HG03108 (cell line): ENCODE measurements at regions not wholly inside any gene's neighbourhood (a gene's known extent, or its start where the extent isn't known, plus 50 kb on each side); places are given as distances from the start of the nearest gene placed in this dataset.
"Not testable (repeated sequence)": the region's sequence is repeated elsewhere in the genome, so short reads cannot be mapped to it uniquely, and the experiment has no call there.

Source experiments
- ATAC-seq: cut with Tn5 transposase; IDR thresholded peaks from one replicate; pipeline ENCODE4 v1.9.1; 2021; ENCODE audit warnings: moderate library complexity; ENCODE audit not compliant: unreplicated experiment

DNA sequence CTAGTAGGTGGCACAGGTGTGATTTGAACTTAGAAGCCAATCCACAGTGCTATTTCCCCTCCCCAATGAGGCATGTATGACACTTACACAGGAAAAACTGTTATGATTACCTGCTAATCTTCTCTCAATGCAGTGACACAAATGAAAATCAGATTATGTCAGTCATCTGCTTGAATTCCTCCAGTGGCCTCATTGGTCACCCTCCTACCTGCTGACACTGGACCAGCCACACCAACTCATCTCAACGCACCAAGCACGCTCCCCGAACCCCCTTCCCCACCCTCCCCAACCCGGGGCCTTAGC is 82.2 kb upstream of the SEC11C start:
- ATAC-seq, result no peak

DNA sequence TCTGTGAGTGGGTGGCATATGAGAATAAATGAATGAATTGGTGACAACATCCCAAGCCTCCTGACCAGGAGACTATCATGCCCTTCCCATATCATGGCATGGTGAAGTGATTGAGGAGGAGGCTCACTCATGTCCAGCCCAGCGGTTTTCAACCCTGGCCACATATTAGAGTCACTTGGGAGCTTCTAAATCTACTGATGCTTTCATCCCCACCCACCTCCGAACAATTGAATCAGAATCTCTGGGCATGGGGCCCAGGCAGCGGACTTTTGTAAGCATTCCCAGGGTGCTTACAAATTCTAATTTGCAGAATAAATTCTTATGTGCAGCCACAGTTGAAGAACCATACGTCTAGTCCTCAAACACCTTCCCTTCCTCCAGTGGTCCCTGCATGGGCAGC is 81.7 kb upstream of the SEC11C start:
- ATAC-seq, result no peak

DNA sequence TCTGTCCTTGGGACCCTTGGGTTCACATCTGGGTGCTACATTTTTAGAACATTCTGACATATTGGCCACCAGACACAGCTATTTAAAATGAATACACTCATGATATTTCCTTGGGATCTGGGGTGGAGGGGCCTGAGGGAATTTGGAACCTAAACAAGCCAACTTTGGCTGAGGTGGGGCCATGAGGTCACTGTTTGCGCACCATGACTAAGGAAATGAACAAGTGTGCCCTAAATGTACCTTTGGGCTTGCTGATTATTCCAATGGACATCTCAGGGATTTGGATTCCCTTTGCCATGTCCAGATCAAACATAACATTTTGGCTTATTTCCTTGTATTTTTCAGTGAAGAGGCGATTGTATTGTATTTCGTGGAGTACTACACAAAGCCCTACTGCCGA is 80.5 kb upstream of the SEC11C start:
- ATAC-seq, result no peak

DNA sequence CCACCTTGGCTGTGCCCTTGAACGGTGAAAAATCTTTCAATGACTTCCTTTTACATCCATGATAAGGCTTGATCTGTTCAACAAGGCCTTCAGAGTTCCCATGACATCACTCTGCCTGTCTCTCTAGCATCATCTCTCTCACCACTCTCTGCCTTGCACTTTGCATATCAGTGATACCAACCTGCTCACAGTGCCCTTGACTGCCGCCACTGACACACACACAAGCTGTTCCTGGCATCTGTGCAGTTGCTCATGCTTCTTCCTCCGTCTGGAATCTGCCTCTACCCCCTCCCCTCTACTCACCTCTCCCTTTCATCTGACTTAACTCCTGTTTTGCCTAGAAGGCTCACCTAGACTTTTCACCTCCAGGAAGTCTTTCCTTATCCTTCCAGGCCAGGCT is 79.1 kb upstream of the SEC11C start:
- ATAC-seq, result no peak

DNA sequence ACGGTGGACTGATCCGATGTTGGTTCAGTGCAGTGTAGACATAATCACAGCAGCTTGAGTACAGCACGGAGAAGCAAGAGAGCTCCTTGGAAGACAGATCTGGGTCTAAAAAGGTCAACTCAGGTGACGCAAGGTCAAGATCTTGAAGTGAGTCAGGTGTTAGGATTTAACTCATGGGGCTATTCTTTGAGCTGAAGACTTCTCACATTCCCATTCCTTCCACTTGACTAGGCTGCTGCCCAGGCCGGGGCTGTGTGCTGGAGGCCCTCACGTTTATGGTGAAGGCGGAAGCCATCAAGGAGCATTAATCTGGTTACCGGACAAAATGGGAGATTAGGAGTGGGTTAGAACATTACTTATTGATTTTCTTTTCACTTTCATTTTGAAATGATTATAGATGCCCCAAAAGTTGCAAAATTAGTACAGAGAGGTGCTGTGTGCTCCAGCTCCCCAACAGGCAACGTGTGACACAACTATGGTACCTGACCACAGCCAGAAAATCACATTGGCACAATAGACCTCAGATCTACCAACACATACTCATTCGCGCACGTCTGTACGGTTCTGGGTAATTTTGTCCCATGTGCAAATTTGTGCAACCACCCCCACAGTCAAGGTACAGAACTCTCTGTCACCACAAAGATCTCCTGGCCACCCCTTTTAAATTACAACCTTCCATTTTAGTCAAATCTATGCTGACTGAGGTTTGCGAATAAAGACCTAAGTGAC is 77.6 kb upstream of the SEC11C start:
- ATAC-seq, result no peak

DNA sequence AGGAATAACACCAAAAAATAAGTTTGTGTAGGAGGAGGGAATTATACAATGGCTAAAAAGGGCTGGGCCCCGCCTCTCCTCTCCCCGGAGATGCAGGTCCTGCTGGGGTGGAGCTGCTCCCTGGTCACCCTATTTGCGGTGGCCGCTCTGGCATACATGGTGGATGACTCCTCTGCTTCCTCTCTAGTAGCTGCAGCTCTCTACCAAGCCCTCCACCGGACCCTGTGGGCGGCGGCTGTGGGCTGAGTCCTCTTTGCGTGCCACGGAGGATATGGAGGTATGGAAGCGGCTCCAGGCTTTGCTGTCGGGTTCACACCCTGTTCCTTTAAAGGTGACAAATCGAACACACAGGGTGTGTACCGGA is 77.1 kb upstream of the SEC11C start:
- ATAC-seq, result no peak

DNA sequence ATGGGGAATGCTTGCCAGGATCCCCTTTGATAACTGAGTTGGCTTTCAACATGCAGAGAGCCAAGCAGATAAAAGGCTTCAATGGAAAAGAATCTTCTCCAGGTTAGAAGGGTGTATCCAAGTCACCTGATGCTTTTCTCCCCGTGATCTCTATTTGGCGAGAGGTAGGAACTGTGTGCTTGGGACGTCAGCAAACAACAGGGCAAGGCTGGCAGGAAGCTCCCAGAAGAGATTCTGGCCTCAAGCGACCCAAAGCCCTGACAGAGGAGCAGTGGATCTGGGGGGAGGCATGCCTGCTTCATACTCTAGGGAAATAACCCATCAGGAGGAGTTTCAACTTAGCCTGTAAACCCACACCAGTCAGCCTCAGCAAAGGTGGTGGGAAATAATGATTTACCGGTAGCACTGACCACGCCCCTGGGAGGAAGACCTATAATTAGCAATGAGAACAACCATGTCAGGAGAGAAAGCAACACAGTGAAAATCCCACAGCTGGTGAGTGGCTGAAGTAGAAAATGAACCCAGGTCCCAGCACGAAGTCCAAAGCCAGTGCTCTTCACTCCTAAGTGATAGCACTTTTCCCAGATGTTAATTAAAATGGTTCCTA is 76.3 kb upstream of the SEC11C start:
- ATAC-seq, result no peak

DNA sequence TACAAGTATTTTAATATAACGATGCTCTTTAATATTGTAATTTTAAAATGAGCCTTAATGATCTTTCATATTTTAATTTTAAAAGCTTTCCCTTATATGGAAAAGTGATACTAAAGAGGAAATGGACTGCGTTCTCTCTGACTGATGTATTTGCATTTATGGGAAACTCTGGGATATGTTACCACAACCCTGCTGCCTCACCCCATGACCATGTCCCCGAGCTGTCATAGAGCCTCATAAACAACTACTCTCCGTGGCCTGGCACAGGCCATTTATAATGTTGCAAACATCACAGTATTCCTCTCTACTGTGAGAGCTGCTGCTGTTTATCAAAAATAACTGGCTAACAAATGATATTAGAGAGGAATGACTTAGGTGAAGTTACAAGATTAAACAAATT is 75.8 kb upstream of the SEC11C start:
- no peak for ATAC-seq

DNA sequence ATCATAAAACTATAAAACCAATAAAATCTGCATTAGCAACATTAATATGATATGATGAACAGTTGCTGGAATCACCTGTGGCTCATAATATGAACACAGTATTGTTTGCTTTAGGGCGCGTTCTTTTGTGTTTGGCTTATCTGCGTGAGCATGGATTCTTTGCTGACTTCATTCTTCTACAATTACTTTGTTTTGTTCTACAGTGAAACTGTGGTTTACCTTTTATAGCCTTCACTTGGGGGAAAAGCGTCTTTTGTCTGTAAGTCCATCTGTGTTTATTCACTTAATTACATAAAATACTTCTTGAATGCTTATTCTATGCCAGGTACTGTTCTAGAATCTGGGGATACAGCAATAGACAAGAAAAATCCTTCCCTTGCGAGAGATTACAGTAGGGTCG is 74.0 kb upstream of the SEC11C start:
- no peak for ATAC-seq

DNA sequence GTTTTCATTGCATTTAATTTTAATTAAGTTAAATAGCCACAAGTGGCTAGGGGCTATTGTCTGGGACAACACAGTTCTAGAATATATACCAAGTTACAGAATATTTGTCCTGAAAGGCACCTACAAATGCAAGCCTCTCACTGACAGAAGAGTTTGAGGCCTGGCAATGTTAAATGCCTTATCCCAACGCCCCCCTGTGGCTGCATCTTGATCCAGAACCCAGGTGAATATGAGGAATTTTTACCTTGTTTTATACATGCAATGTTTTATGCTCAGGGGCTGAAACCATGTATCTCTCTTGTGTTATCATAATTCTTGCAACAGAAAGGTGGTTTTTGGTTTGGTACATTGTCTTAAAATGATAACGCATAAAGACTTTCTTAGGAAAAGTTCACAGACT is 71.8 kb upstream of the SEC11C start:
- no peak for ATAC-seq

DNA sequence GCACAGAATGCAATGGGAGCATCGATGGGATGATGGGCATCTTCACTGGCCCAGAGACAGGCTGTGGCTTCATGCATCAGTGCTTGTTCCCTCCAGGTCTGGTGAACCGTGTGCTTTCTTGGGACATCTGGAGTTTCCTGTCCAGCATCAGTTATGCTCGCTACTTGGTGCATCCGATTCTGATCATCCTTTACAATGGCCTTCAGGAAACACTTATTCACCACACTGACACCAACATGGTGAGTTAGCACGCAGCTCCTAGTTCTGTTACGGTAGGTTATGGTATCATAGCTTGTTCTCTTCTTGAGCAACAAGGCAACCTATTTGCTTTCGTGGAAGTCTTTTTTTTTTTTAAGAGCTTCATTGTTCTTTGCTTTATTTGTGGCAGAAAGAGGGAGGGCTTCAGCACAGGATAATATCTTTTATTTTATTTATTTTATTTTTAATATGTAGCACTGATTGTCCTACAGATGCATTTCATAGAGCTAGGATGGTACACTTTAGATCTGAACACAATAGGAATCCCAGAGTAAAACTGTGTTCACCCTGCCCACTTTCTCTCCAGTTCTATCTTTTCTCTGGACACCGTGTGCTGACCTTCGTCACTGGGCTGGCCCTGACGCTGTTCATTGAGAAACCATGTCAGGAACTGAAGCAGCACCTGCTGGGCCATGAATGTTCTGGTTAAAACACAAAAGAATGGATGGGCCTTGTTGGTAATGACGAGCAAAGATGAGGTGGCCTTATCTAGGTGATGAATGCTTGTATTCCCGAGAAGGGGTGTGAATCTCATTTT is 71.2 kb upstream of the SEC11C start:
- no peak for ATAC-seq

DNA sequence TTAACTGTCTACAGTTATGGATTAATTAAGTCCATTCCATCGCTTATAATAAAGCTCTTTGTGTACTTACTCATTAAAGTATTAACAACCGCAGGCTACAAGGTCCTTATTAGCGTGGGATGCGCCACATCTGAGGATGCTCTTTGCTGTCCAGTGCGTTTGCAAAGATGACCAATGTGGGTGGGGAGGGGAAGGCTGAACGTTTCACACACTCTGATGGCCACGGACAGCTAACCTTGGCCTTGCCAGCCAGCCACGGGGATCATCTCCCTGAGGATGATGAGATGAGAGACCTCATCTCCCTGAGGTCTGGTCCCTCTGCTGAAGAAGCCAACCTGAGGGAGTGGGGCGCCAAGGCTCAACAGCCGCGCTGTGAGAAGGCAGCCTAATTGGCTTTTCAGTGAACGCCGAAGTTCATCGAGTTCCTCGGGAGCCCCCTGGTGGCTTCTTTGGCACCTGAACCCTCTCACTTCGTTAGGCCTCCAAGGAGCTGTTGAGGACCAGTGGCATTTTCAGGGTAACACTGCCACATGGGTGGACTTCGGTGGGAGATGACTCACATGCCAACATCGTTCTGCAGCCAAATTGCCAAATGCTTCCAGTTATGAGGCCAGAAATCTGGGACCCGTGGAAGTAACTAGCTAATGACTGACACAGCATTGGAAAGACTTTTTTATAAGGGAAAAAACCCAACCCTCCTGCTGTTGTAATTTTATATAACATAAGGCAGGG is 69.3 kb upstream of the SEC11C start:
- ATAC-seq, result peak; percentile 51

DNA sequence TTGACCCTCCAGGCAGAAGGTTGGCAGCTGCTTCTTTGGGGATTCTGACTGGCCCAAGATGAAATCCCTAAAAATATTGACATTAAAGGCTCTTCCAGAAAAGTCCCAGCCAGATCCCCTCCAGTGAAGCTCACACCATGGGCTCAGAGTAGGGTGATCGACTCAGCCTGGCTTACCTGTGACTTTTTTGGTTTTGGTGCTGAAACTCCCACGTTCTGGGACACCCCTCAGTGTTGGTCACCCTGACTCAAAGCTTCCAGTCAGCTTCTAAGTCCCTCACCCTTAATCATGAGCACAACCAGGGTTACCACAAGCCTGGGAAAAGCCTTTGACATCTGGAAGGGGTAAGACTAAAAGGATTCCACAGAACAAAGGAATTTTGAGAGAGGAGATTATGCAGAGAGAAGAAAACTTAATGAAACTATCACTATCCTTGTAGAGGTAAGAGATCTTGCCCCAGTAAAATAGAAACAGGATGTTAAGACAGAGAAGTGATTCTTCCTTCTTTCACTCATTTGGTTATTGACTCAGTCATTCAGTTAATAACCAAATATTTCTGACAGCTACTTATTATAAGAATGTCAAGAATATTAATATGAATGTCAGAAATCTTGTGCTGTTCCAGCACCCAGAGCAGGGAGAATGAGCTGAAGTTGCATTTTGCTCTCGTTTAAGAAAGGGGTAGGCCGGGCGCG is 66.8 kb upstream of the SEC11C start:
- ATAC-seq, result no peak

DNA sequence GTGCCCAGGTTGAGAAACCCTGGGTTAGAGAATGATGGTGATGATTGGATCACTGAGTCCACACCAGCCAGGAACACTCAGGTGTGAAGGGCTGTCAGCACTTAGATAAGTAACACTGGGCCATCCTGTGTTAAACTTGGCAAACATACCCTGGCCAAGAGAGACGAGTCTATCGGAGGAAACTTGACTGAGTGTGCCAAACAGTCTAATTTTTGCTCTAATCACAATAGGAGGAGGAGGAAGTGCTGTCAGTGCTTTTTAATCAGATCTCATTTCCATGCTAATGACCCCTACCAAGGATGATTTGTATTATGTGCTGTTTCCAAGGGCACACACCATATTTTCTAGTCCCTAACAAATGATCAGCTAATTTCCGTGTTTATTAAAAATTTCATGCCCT is 63.8 kb upstream of the SEC11C start:
- no peak for ATAC-seq

DNA sequence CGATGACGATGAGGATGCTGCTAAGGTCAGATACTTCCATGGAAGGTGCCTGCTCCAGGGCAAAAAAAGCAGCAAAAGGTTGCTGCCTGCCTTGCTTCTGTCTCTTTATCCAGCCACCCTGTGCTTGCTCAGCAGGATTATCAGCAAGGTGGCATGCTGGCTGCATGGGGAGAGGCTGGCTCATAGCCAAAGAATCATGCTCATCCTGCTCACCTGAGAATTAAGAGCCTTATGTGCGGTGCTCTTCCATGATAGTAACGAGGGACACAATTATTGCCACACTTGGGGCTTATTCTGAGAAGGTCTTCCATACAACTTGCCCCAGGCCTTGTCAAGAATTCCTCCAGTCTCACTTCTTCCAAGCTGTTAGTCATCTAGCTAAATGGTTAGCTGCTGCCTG is 60.4 kb upstream of the SEC11C start:
- ATAC-seq, result no peak

DNA sequence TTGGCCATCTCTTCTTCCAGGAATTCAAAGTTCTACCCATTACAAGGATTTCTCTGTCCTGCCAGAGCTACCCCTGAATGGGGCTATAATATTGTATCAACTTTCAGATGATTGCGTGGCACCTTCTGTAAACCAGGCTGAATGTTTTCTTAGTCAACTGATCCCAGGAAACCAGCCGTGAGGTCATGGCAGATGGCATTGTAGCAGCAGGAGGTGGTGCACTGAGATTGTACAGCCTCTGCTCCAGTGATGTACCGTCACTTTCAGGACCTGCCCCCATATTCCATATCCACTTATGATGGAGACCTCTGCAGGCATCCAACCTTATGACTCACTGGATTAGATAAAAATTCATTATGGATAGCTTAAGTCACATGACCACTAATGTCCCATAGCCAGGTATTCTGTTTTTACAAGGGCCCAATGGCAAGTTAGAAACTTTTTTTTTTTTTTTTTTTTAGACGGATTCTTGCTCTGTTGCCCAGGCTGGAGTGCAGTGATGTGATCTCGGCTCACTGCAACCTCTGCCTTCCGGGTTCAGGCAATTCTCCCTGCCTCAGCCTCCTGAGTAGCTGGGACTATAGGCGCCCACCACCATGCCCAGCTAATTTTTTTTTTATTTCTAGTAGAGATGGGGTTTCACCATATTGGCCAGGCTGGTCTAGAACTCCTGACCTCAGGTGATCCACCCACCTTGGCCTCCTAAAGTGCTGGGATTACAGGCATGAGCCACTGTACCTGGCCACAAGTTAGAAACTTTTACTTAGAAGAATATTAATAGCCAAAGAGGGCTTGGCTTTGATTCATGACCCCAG is 59.8 kb upstream of the SEC11C start:
- ATAC-seq, result not testable (repeated sequence)

DNA sequence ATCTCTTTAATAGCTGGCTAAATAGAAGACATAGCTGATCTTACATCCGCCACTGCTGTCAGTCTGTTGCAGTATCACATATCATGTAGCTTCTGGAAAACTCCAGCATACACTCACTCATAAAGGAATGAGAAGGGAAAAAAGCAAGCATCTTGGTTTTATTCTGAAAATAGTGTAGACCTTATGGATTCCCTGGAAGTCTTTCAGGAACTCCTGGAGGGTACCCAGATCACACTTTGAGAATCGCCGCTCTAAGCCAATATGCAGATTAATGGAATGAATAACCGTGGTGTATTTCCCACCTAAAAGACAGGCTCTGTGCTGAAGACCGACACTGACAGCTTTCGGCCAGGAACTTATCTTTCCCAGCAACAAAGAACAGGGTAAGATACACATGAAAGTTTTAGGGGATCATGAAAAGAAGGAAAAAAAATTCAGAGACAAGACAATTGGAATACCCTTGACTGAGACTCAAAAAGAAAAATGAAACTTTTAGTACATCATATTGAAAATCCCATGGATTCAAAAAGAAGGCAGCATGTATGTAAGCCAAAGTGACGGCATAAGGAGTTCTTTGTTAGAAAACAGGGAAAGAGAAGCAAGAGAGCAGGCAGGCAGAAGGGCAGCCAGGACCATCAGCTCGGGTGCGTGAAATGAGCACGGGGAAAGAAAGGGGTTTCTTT is 56.4 kb upstream of the SEC11C start:
- ATAC-seq, result no peak

DNA sequence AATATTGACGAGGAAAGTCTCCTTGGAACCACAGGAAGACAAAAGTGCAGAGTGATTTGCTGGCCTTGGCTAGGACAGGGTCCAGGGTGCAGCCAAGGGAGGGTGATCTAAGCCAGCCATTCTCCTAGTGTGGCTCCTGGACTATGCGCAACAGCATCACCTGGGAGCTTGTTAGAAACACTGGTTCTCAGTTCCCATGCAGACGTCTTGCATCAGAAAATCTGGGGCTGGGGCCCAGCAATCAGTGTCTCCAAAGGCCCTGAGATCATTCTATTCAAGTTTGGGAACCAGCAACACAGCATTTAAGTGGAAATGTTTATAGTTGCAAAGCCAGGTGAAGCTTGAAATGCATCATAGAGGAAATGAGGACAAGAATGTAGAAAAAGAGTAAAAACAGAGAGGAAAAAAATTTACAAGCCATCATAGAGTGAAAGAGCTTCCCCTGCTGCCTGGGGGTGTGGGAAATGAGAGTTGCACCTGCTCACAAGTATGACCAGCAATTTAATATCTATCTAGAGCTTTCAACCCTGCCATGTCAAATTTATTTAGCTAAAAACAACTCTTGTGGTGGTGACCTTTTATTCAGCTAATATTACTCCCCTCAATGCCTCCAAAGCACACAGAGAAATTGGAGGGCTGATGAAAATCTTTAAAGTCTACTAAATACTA is 54.4 kb upstream of the SEC11C start:
- ATAC-seq, result no peak

DNA sequence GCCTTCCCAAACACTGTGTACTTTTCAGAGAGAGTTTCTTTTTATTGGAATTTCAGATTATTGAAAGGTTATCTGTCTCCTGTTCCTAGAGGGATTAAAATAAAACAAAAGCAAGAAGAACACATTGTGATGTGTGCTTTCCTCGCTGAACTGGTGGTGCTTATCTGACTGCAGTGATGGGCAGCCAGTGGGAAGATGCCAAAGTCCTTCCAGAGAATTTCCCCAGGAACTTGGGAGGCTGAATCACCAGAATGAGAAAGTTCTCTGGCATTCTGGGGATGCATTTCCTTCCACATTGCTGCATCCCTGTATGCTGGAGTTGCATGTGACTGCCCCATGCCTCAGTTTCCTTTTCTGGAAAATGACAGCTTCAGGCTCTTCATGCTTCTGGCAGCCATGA is 53.9 kb upstream of the SEC11C start:
- ATAC-seq, result no peak
